ENCODE measurements at regions not wholly inside any gene's neighbourhood (a gene's known extent, or its start where the extent isn't known, plus 50 kb on each side); places are given as distances from the start of the nearest gene placed in this dataset.

DNA sequence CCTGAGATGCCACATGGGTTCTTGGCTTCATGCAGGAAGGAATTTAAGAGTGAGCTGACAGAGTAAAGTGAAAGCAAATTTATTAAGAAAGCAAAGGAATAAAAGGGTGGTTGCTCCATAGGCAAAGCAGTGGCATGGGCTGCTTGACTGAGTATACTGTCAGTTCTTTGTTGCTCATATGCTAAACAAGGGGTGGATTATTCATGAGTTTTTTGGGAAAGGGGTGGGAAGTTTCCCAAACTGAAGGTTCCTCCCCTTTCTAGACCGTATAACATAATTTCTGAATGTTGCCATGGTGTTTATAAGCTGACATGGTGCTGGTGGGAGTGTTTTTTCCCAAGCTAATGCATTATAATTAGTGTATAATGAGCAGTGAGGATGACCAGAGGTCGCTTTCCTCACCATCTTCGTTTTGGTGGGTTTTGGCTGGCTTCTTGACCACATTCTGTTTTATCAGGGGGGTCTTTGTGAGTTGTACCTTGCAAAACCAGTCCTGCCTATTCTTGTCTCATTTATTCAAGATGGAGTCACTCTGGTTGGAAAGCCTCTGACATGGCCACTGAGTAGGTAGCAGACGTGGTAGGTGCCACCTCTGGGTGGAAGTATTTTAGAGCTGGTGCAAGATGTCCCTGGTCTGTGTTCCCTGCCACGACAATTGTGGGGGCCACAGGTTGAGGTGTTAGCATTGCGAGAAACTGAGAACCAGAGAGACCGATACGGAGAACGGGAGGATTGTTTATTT, 107.5 kb upstream of the SDK1 start:
- no peak for DNase-seq (ENCODE audit: low read depth)

DNA sequence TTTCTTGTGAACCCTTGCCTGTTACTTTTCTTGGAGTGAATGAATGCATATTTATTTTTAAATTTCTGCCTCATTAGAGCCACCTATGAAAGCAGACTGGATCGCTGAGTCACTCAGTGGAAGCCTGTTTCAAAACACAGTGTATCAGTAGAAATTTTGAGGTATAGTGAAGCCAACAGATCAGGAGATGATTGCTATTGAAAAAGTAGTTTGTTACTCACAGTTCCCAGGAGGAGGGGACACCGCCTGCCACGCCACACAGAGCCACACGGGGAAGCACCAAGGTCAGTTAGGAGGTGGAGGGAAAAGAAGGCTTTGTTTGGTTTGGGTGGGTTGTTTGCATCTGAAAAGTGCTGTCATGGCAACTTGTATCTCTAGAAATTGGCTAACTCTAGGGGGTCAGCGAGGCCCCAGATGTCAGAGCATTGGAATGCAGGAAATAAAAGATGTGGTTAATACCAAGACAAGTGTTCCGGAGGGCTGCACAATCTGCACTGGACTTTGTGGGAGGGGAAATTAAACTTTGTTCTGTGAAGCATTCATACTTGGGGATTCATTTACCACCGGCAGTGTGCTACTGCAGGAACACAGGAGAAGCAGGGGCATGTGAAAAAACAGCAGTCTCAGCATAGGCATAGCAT, 106.4 kb upstream of the SDK1 start:
- DNase-seq (ENCODE audit: low read depth), result peak; percentile 99

DNA sequence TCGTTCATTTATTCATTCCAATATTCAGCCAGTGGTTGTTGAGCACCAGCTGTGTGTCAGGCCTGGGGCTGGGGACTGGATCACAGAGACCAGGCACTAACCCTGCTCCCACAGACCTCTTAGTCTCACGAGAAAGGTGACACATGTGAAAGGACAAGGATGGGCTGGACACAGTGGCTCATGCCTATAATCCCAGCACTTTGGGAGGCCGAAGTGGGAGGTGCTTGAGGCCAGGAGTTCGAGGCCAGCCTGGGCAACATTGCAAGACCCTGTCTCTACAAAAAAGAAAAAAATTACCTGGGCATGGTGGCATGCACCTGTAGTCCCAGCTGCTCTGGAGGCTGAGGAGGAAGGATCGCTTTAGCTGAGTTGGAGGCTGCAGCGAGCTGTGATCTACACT, 105.9 kb upstream of the SDK1 start:
- no peak for DNase-seq (ENCODE audit: low read depth)

DNA sequence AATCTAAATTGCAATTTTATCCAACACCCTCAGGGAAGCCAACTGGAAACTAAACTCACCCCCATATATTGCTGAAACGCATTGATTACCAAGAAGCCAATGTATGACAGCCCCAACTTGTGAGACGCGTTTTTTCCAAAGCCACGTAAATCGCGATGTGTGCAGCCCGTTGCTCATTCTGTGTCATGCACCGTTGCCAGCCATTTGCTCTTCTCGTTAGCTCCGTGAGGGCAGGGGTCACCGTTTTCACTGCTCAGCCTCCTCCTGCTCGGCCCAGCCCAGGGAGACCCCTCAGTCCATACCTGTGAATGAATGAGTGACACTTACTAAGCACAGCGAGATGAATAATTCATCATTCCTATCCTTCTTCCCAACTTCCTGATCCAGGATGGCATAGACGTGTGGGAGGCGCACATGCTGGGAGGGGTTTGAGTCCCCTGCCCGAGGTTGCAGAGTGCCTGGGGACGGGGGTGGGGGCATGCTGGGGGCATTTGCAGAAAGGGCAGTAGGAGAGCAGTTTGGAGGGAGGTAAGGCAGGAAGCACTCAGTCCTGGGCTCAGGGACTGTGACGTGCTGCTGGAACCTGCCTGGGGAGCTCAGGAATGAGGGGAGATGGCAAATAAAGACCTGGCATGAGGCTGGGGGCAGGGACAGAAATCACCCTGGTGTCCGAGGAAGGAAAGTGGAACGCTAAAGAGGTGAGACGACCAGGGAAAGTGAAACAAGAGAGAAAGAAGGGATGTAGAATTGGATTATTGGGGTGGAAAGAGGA, 104.2 kb upstream of the SDK1 start:
- no peak for DNase-seq (ENCODE audit: low read depth)

DNA sequence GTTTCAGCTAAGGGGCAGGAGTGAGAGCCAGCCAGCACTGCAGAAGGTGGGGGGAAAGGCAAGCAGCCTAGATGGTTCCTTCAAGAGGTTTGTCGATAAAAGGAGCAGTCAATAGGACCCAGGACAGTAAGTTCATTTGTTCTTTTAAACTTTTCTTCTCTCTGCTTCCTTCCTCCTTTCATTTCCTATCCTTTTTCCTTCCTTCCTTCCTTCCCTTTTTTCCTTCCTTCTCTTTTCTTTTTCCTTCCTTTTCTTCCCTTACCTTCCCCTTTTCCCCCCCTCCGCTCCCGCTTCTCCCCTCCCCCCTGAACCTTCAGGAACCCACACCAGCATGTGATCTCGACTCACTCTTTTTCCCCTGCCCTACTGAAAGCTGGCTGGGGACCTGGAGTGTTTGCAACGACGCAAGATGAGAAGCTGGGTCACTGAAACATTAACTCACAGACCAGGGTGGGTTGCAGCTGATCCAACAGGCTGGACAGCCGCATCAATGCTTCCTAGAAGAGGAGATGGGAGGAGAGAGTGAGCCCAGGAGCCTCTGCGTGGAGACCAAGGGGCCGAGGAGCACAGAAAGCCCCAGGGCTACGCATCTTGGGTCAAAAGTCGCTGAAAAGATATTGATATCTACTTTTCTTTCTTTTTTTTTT, 103.4 kb upstream of the SDK1 start:
- no peak for DNase-seq (ENCODE audit: low read depth)

DNA sequence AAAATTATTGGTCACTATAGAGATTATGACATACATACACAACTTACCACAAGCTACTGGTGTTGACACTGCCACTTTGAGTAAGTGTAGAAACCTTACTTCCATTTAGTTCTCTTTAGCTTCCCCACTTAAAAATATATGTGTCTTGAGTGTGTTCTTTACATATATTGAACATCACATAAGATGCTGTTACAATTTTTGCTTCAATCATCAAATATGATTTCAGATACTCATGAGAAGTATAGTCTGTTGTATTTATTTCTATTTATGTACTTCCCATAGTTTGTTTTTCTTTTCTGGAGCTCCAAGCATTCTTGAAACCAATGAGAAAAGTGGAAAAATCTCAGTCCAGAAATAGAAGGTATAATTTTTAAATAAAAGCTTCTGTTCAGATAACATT, 102.7 kb upstream of the SDK1 start:
- no peak for DNase-seq (ENCODE audit: low read depth)

DNA sequence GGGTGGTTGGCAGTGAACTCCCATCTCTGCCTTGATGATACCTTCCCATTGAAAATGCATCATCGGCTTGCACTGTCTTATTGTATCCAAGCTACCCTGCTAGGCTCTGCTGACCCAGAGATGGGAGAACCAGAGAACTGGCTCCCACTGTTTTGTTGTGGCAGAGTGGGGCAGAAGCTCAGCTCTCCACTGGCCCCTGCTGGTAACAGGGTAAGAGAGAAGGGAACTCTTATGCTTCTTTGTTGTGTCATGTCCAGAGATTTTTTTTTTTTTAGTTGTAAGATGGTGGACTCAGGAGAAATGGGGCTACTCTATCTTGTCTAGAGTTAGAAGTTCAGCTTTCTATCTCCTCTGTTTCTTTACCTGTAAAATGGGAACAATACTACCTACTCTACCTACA, 100.5 kb upstream of the SDK1 start:
- DNase-seq (ENCODE audit: low read depth), result peak; percentile 65

DNA sequence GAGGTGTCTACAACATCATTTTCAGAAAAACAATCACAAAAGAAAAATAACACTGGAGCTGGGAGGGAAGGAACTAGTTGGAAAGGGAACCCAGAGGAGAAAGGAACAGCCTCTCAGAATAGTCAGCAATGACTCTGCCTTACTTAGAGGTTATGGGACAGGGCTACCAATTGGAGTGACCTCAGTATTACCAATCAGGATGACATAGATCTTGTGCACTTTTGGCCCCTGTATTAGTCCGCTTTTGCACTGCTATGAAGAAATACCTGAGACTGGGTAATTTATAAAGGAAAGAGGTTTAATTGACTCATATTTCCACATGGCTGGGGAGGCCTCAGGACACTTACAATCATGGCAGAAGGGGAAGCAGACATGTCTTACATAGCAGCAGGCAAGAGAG, 99.7 kb upstream of the SDK1 start:
- DNase-seq (ENCODE audit: low read depth), result no peak

DNA sequence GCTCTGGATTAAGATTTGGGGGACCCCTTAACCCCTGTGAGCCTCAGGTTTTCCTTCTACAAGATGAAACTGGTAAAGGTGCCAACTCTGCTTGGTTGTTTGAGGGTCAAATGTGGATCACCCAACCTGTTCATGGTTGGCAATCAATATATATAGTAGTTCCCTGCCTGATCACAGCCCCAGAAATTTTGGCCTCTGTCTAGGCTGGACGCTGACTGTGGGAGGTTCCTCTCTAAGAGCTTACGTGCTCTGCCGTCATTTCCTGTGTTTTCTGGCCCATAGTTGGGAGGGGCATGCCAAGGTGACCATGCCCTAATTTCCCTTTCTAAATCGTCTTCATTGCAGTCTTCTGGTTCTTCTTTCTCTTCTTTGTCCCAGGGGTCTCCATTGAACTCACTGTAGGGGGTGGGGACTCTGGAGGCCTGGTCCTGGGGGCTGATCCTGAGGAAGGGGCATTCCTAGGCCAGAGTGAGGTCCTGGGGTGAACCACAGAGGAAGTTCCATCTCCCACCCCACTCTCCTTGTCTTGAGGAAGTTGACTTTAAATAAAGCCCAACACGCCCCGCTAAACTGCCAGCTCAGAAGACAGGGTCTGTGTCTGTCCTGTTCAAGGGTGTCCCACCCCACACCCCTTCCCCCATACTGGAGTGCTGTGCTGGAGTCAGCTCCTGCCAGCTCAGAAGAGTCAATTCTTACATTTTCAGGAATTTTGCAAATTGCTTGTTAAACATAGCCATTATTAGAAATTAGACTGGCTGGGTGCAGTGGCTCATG, 98.9 kb upstream of the SDK1 start:
- DNase-seq (ENCODE audit: low read depth), result no peak

DNA sequence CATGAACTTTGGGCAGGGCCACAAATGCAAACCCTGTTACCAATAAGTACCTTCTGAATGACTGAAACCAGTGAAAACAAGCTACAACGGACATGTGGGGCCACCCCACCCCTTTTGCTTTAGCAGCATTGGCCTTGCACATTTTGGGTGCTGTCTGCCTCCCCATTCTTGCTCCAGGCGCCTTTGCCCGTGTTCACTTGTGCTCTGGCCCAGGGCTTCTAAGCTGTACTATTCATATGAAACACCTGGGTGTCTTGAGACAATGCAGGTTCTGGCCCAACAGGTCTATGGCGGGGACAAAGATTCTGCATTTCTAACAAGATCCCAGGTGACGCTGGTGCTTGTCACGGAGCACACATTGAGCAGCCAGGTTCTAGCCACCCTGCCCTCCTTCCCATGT, 96.5 kb upstream of the SDK1 start:
- DNase-seq (ENCODE audit: low read depth), result no peak

DNA sequence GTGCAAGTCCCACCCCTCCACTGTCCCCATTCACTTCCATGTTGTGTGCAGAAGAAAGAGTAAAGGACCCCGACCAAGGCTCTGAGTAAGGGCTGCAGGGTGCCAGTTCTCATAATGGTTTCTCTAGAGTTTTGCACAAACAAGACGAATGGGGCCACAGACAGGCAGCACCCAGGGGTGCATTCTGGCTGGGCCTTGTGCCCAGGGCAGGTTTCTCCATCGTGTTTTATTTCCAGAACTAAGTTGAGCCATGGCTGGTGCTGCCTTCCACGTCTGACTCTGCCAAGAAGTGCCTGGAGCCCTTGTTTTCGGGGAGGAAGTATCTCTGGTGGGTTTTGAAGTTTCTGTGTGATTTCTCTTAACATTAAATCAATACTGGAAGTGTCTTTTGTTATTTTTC, 95.0 kb upstream of the SDK1 start:
- DNase-seq (ENCODE audit: low read depth), result no peak

DNA sequence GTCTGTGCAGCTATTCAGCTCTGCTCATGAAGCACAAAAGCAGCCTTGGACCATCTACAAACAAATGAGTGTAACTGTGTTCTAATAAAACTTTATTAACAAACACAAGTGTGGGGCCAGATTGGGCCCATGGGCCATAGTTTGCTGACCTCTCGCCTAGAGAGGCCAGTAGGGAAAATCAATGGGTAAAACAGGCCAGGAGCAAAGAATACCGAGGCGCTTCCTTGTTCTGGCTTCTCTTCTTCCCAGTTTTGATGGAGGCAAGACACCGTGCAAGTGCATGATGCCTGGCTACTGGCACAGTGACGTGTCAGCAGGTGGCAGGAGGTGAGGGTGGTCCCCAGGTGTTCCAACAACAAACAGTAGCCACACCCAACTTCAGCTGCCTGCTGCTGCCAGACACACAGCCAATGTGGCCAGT, 94.3 kb upstream of the SDK1 start:
- no peak for DNase-seq (ENCODE audit: low read depth)

DNA sequence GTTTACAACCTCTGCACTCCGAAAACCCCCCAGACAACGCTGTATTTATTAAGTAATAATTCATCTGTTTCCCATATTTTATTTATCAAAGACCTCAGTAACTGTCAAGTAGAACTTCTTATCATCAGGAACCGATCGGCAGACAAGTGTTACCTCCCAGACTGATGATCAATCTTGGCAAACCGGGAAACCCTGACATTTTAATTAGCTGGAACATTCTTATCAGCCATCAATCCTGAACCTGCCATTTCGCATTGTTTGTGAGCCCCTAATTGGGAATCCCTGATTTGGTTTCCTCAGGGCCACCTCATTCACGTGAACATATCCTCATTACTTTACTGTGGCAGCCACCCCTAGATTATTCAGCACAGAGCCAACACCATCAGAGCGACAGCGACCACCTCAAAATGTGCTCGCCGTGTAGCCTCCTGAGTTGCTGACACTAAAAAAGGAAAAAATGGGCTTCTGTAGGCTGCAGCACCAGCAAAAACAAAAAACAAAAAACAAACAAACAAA, 93.6 kb upstream of the SDK1 start:
- no peak for DNase-seq (ENCODE audit: low read depth)

DNA sequence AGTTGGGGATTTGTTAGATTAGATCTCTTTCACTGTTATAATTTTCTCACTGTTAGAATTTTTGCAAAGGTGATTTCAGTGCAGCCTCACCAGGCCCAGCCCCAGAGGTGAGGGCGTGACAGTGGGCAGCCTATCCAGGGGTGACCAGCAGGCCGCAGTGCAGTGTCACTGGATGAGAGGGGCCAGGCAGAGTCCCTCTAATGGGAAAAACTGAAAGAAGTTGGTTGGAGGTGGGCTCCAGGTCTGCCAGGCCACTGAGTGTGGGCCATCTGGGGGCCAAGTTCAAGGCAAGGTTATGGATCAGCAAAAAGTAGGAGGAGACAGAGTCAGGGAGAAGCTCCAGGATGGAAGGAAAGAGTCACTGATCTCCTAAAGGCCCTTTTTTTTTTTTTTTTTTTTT, 90.5 kb upstream of the SDK1 start:
- no peak for DNase-seq (ENCODE audit: low read depth)

DNA sequence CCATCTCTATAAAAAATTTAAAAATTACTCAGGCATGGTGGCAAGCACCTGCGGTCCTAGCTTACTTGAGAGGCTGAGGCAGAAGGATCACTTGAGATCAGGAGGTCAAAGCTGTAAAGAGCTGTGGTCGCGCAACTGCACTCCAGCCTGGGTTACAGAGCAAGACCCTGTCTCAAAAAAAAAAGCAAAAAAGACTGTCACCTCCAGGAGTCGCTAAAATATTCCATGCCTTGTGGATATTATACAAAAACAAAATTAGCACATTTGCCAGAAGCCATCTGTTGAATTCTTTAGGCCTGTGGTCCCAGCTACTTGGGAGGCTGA, 87.0 kb upstream of the SDK1 start:
- no peak for DNase-seq (ENCODE audit: low read depth)

DNA sequence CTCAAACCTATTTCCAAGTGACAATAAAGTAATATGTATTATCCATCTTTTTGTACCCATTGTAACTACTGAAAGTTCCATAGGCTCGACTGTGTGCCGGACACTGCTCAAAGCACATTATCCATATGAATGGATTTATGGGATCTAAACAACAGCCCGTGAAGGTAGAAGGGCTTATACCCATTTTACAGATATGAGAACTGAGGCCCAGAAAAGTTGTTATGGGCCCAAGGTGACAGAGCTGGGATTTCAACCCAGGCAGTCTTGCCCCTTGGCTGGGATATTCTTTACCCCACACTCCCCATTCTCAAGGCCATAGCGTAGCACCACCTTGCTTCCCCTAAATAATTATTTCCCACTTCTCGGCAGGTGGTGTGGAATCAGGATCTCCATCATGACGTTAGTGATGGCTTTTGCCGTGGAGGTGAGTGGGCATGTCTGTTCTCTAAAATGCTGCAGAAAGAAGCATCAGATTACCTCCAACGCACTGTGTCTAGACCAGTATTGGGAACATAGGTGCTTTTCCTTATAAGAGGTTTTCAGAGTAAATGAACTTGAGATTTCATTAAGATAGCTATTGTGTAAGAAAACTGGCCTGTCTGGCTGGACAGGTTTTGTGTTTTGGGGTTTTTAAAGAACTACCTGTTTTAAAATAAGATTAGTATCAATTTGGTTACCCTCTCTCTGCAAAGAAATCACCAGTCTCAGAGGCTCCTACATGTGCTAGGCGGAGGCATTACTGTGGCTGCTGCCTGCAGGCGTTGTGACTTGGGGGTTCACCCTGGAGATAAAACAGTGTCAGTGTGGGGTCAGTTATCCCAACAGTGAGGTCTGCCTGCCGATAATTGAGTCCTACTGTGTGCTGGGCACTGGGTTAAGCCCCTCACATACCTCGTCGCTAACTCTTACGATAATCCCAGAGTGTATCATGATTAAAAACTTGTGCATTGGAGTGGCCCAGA, 85.1 kb upstream of the SDK1 start:
- DNase-seq (ENCODE audit: low read depth), result no peak

DNA sequence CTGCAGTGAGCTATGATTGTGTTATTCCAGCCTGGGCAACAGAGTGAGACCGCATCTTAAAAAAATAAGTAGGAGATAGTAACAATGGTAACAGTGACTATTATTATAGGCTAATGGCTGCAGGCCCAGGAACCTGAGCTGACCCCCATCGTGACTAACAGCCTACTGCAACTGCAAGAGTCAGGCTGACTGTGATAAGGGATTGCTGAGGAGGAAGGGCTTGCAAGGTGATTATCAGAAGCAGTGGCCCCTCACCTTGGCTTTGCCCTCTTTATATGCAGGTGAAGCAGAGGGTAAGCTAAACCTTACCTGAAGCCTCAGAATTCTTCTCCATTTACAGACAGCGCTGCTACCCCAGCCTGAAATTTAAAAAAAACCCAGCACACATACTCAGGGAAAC, 83.9 kb upstream of the SDK1 start:
- no peak for DNase-seq (ENCODE audit: low read depth)

DNA sequence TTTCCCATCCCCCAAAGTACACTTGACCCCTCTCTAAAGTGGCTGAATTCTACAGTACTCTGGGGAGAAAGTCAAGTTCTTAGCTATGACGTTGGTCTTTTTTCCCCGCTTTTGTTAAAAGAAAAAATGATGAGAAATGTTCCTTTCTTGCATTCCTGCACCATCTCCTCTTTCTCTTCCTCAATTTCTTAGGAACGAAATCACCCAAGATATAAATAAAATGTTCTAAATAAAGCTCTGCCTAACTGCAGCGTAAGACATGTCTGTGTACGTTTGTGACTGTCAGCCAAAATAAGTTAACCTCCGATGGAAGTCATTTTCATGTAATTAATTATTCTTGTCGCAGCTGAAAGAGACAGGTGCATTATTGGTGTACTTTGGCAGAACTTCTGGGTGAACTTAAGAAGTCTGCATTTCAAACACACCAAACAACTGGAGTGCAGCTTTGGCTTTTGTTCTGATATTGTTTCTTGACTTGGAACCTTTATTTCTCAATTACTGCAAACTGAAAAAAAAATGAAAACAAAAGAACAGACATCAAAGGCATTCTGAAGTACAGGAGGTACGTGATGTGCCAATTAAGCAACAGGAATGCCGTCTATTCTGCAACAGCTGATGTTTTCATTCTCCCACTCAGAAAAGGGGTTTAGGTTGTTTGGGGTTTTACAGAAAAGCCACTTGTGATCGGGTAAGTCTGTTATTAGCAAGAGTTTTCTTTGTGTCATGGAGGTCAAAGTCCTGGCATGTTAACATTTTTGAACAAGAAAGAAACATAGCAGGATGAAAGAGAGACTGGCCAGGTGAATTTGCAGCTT, 82.4 kb upstream of the SDK1 start:
- peak; percentile 29 for DNase-seq (ENCODE audit: low read depth)

DNA sequence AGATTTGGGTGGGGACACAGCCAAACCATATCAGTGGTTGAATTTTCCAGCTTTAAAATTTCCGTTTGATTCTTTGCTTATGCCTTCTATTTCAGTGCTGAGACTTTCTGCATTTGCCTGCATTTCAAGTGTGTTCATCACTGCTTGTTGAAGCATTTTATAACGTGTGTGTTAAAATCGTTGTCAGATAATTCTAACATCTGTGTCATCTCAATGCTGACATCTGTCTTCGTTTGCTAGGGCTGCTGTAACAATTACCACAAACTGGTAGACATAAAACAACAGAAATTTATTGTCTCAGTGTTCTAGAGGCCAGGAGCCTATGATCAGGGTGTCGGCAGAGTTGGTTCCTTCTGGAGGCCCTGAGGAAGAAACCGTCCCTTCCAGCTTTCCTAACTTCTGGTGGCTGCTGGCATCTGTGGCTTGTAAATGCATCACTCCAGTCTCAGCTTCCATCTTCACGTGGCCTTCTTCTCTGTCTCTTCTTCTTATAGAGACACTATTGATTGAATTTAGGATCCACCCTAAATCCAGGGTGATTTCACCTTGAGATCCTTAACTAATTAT, 71.1 kb upstream of the SDK1 start:
- no peak for DNase-seq (ENCODE audit: low read depth)

Data from LHCN-M2 (cell line).